Smooth muscle cell of the brain vasculature (primary cell): ENCODE measurements at regions not wholly inside any gene's neighbourhood (a gene's known extent, or its start where the extent isn't known, plus 50 kb on each side); places are given as distances from the start of the nearest gene placed in this dataset.
"Not testable (repeated sequence)": the region's sequence is repeated elsewhere in the genome, so short reads cannot be mapped to it uniquely, and the experiment has no call there.

Source experiments
- DNase-seq: peaks from one replicate; pipeline ENCODE4 v3.0.0-alpha.2; 2012; ENCODE audit warnings: low read depth, low spot score

DNA sequence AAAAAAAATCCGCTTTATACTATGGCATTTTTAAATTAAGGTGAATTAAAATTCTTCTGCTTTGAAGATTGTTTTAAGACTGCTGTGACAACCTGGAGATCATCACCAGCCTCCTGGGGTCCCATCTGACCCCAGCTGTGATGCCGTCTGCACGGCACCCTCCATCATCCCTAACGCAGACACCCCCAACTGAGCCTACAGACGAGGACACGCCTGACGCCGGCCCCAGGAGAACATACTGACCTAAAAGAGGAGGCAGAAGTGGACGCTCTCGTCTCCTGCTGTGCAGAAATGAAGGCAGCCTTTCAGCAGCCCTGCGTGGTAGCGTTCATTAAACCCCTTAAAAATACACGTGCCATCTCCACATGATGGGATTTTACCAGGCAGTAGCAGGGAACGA, 125.6 kb upstream of the PPP1R26 start:
- no peak for DNase-seq

DNA sequence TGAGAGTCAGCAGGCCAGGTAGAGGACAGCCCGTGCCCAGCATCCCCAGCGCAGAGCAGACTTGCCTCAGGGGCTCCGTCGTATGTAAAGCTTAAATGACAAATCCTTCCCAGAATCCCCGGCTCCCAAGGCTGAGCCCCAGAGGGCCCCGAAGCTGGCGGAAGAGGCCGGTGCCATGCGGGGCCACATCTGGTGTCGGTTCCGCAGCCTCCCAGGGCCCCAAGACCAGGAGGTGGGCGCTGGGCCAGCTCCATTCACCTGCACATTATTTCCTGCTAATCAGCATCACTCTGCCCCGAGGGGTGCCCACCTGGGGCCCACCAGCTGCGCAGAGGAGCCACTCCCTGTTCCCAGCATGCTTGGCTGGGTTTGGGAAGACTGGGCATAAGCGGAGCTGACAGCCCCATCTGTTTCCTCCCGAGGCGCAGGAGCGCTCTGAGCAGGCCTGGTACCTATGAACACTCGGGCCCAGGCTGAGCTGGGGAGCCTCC, 124.0 kb upstream of the PPP1R26 start:
- no peak for DNase-seq

- no peak for DNase-seq
Measured at GRCh38 chr9:135356021-135356420, 123.6 kb upstream of the PPP1R26 start.

DNA sequence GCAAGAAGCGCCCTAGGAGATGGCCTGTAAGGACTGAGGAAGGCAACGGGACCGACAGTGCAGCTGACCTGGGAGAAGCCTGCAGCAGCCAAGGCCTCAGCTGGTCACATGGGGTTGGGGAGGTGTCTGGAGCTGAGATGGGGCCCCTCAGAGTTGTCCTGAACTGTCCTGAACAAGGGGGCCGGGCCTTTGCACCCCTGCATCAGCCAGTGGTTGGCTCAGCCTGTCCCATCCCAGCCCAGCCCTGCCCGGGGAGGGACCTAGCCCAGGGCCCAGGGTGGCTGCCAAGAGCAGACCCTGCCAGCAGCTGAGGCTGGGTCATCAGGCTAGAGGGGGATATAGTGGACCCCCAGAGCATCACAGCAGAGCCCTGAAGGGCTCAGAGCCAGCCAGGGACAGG, 122.8 kb upstream of the PPP1R26 start:
- DNase-seq, result no peak

DNA sequence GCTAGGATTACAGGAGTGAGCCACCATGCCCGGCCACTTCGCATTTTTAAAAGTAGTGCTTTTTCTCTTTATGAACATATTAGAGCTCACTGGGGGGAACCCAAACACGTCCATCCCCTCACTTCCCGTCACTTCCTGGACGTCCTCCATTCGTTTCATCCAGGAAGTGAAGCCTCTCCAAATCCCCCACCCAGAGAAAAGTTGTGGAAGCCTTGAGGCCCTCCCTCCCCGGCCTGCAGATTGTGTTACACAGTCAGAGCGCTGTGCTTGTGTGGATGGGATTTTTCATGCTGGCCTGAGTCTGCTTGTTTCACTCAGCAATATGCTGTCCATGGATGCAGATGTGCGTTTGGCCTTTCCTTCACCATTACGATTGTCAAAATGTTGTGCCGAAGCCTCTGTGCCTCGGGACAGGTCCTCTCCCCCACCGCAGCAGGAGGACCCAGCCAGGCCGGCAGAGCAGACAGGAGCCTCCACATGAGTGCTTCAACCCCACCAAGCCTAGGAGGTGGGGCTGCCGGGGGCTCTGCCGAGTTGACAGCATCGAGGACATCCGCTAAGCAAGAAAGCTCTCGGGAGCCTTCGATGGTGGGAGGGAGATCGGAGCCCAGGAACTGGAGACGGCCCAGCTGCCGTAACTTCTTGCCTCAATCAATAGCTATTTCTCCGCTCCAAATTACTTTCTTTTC, 121.6 kb upstream of the PPP1R26 start:
- no peak for DNase-seq

DNA sequence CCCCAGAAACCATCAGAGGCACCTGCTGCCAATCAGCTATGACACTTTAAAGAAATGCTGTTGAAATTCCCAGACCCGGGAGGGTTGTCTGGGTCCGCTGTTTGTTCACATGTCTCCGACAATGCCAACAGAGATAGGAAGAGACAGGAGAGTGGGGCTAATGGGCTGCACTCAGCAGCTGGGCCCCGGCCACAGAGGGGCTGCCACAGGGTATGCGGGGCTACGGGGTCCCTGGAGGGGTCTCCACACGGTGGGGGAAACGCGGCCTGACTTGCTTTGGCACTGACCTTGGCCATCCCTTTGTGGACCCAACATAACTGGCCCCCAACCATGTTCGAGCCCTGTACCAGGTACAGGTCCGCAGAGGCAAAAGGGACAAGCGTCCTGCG, 121.0 kb upstream of the PPP1R26 start:
- DNase-seq, result no peak

- no peak for DNase-seq
Measured at GRCh38 chr9:135359764-135360163, 119.8 kb upstream of the PPP1R26 start.

DNA sequence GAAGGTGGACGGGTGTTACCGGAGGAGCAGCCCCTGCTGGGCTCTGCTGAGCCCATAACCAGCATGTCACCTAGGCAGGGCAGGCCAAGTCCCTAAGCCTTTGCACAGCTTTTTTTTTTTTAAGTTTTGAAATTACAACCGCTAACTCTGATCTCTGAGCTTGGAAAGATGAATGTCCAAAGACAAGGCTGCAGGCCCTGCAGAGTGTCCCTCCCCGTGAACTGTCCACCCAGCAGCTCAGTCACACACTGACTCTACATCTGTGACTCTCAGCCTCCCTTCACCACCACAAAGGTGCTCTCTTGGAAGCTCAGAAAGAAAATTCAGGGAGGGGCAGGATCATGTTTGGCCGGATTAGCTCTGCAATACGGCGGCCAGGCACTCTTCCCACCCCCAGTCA, 119.0 kb upstream of the PPP1R26 start:
- DNase-seq, result no peak

GRCh38 chr9:135361668-135362067, 117.9 kb upstream of the PPP1R26 start:
- not testable (repeated sequence) for DNase-seq

GRCh38 chr9:135363596-135363995, 116.0 kb upstream of the PPP1R26 start:
- no peak for DNase-seq

DNA sequence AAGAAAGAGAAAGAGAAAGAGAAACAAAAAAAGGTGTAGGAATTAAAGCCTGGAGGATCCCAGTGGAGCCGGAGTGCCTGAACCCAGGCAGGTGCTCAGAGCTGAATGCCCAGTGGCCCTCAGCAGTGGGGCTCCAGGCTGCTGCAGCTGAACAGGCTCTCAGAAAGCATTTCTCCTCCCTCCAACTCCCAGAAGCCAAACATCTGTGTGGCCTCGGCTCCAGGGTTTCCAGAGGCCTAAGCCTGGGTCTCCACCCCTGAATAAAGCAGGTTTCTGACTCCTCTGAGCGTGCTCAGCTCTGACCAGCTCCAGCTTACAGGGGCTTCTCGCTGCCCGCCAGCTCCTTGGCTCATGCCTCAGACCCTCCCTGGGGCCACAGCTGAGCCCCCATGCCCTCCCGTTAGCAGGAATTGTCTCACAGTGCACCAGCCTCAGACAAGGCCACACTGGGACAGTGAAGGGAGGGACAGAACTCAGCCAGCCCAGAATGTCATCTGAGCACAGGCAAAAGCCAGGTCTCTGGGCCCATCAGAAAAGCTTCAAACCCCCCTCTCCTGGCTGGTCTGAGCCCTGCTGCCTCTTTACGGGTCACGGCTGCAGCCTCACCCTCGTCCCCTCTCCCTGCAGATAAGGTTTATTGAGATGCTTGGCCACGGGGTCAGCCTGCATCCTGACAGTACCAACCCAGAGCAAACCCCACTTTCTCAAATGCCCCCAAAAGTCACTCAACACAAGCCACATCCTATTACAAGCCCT, 114.4 kb upstream of the PPP1R26 start:
- no peak for DNase-seq

GRCh38 chr9:135366104-135366503, 113.5 kb upstream of the PPP1R26 start:
- DNase-seq, result no peak

- DNase-seq, result no peak
Measured at GRCh38 chr9:135369412-135369990, 110.1 kb upstream of the PPP1R26 start.

DNA sequence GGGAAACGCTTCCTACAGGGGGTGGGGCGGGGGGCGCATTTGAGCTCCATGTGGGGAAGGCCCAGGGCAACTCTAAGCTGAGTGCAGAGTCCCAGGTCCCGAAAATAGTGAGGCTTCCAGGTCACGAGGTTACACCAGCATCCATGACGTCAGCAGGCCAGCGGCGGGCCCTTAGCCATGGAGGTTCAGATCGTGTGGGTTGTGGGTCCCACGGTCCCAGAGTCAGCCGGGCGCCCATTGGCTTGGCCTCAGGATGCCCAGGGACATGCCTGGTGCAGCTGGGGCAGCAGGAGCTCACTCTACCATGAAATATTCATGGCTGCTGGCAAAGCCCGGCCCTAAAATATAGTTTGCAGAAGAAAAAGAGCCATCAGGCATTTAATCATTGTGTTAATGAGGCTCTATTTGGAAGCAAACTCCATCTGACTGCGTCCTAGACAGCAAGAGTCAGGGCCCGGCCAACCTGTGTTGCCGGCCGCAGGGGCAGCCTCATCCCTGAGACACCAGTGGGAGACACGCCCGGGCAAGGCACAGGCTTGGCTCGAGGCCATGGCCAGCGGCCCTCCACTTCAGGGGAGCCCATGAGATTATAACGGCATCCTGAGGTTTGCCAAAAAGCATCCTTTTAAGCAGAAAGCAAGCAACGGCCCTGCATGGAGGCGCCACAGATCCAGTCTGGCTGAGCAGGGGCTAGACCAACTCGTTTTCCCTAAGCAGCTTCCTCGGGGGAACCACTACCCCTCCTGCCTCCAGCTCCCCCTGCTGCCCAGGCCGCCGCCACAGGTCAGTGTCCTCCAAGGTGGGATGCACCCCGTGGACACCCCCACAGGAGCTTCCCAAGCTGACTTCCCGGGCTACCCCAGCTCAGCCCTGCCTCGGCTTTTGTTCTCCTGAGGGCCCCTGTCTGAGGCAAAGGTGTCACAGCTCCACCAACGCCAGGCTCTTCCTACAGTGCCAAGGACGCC, 108.9 kb upstream of the PPP1R26 start:
- DNase-seq, result no peak

DNA sequence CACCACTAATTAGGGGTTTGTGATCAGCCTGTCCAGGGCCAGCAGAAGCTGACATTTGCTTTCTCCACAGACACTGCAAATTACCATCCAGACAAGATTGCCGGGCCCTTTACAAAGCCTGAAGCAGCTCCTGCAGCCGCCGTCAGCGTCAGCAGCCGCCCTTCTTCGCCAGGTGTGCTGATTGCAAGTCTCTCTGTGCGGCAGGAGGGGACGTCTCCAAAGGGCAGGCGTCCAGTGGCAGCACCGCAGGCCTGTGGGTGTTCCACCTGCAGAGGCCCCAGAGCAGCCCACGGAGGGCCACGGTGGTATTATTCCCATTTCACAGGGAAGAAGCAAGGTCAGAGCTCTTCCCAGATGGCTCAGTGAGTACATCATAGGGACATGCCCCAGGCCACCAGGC, 108.0 kb upstream of the PPP1R26 start:
- DNase-seq, result no peak

DNA sequence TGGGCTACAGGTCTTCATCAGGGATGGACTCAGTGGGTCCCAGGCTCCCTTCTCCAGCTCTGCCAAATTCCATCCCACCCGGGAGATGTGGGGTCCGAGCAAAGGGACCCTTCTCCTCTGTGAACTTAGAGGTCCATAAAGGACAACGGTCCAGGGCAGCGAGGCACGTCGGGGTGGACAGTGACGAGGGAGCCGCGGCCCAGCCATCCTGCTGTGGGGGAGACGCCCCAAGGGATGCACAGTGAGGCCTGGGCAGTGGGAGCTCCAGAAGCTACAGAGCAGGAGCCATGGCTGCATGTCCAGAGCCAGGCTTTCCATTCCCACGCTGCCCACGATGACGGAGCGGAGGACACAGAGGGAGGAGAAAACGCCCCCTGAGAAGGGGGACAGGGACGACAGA, 107.5 kb upstream of the PPP1R26 start:
- no peak for DNase-seq

DNA sequence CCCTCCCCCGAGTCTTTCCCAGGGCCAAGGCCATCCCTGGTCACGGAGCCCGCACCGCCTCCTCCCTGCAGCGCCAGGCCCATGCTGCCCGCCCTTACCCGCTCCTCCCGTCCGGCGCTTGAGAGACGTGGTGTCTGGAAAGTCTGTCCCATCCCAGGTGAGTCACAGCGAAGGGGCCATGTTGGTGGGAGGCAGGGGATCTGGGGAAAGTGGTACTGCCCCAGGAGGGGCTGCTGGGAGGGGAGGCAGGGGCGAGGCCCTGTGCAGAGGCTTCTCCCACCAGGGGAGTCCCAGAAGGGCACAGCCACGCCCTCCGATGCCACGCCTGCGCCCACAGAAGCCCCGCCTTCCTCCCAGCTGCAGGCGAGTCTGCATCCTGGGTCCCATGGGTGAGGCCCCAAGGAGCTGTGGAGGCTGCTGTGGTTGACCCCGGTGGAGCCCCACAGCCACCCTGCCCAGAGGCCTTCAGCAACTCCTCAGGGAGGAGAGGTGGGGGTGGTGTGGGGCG, 107.0 kb upstream of the PPP1R26 start:
- DNase-seq, result no peak

DNA sequence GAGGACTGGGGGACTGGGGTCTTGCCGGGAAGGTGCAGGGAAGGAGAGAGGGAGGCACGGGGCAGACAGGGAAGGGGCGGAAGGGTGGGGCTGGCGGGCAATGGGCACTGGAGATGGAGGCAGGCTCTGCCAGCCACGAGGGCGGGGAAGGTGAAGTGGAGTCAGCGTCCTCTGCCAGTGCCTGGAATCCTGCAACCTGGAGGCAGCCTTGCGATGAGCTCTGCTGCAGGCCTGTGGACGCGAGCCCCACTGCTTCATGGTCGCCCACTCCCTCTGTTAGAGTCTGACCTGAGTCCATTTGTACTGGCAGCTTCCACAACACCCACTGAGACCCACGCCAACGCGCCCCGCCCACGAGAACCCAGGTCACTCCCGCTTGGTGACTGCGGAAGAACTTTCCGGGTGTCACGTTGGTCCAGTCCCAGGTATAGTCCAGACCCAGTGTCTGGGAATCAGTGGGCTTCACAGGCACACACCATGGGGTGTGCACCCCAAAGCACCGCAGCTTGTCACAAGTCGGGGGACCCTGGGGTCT, 106.4 kb upstream of the PPP1R26 start:
- no peak for DNase-seq

GRCh38 chr9:135373820-135374219, 105.8 kb upstream of the PPP1R26 start:
- no peak for DNase-seq

- DNase-seq, result no peak
Measured at GRCh38 chr9:135374591-135374990, 105.0 kb upstream of the PPP1R26 start.

DNA sequence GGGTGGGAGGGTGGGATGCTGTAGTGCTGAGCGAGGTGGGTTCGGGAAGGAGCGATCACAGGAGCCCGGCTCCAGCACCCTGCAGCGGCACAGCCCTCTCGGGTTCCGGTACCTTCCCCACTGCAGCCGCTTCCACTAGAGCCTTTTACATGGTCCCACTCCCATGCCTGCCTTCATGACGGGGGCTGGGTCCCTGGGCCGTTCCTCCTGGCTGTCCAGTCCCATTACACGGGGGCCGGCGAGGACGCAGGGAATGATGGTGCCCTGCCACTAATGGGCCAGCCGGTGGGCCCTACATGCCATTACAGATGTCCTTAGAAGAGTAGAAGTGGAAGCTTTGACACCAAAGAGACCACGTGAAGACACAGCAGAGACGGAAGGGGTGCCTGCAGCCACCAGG, 104.6 kb upstream of the PPP1R26 start:
- no peak for DNase-seq
